ENCODE measurements at regions not wholly inside any gene's neighbourhood (a gene's known extent, or its start where the extent isn't known, plus 50 kb on each side); places are given as distances from the start of the nearest gene placed in this dataset.

GRCh38 chr4:28822163-28822562 lies 1898.0 kb upstream of the PCDH7 start:
- no peak for TF ChIP-seq CTCF (IDR thresholded peaks at IDR 0.05)
- TF ChIP-seq POLR2AphosphoS5 (IDR thresholded peaks at IDR 0.05): no peak
